ENCODE measurements at regions not wholly inside any gene's neighbourhood (a gene's known extent, or its start where the extent isn't known, plus 50 kb on each side); places are given as distances from the start of the nearest gene placed in this dataset.

GRCh38 chr10:131722525-131723264 lies 178.1 kb upstream of the PPP2R2D start:
- H3K27me3 Mint-ChIP-seq, result peaks cover 0 to 20% (median 14%) of the 10 kb centered on the region in 5 donors
- ChIA-PET POLR2A (no interaction called here), CTCF (no interaction called here)
- no peak for DNase-seq
- H3K4me3 Mint-ChIP-seq, result no peak overlapping the region
- H3K4me1 ChIP-seq (ENCODE audit: control insufficient read depth in 2 of 2, insufficient read depth in 2 of 2, low read length in 2 of 2), result no peaks in the 10 kb centered on the region
- no peaks in the 10 kb centered on the region for H3K27me3 ChIP-seq (ENCODE audit: control insufficient read depth in 2 of 2, insufficient read depth in 2 of 2, low read length in 2 of 2)
- no peaks in the 10 kb centered on the region for H3K36me3 ChIP-seq (ENCODE audit: control insufficient read depth in 2 of 3, insufficient read depth in 3 of 3, low read length in 3 of 3)
- no peak overlapping the region for H3K27ac Mint-ChIP-seq
- intact Hi-C loops (cut with micrococcal nuclease), result no loop called here
- ATAC-seq, result no peak
- no peak overlapping the region for H3K27ac ChIP-seq (ENCODE audit: low read depth, low read length)
- H3K36me3 Mint-ChIP-seq, result no peaks in the 10 kb centered on the region
- no peaks in the 10 kb centered on the region for H3K9me3 ChIP-seq (ENCODE audit: control insufficient read depth in 2 of 3, low read length in 3 of 3)
- peaks cover 0 to 8% (median 2%) of the 10 kb centered on the region in 11 donors for H3K9me3 Mint-ChIP-seq
- no peak overlapping the region for H3K4me3 ChIP-seq (ENCODE audit: low read length)
- peaks cover 0 to 14% (median 5%) of the 10 kb centered on the region in 7 donors for H3K4me1 Mint-ChIP-seq

- H3K9me3 ChIP-seq (ENCODE audit: control insufficient read depth in 2 of 3, low read length in 3 of 3), result no peaks in the 10 kb centered on the region
- H3K4me1 Mint-ChIP-seq, result peaks cover 0 to 14% (median 5%) of the 10 kb centered on the region in 7 donors
- no peak overlapping the region for H3K4me3 ChIP-seq (ENCODE audit: low read length)
- no peak overlapping the region for H3K27ac ChIP-seq (ENCODE audit: low read depth, low read length)
- no peaks in the 10 kb centered on the region for H3K36me3 ChIP-seq (ENCODE audit: control insufficient read depth in 2 of 3, insufficient read depth in 3 of 3, low read length in 3 of 3)
- DNase-seq (no peak), ATAC-seq (peak; percentile 23)
- intact Hi-C loops (cut with micrococcal nuclease), result no loop called here
- no peak overlapping the region for H3K4me3 Mint-ChIP-seq
- peaks cover 0 to 20% (median 10%) of the 10 kb centered on the region in 5 donors for H3K27me3 Mint-ChIP-seq
- no peaks in the 10 kb centered on the region for H3K27me3 ChIP-seq (ENCODE audit: control insufficient read depth in 2 of 2, insufficient read depth in 2 of 2, low read length in 2 of 2)
- peaks cover 0 to 4% (median 0%) of the 10 kb centered on the region in 11 donors for H3K9me3 Mint-ChIP-seq
- no peaks in the 10 kb centered on the region for H3K36me3 Mint-ChIP-seq
- ChIA-PET CTCF (no interaction called here), POLR2A (no interaction called here)
- no peaks in the 10 kb centered on the region for H3K4me1 ChIP-seq (ENCODE audit: control insufficient read depth in 2 of 2, insufficient read depth in 2 of 2, low read length in 2 of 2)
- no peak overlapping the region for H3K27ac Mint-ChIP-seq
These were observed 177.3 kb upstream of the PPP2R2D start for GRCh38 chr10:131723297-131724168.

GRCh38 chr10:131724169-131724545 lies 176.7 kb upstream of the PPP2R2D start:
- no peak overlapping the region for H3K4me3 ChIP-seq (ENCODE audit: low read length)
- ATAC-seq (no peak), DNase-seq (no peak)
- H3K9me3 Mint-ChIP-seq, result peaks cover 0 to 3% (median 0%) of the 10 kb centered on the region in 11 donors
- H3K36me3 ChIP-seq (ENCODE audit: control insufficient read depth in 2 of 3, insufficient read depth in 3 of 3, low read length in 3 of 3), result no peaks in the 10 kb centered on the region
- H3K4me3 Mint-ChIP-seq, result no peak overlapping the region
- no peaks in the 10 kb centered on the region for H3K27me3 ChIP-seq (ENCODE audit: control insufficient read depth in 2 of 2, insufficient read depth in 2 of 2, low read length in 2 of 2)
- H3K27me3 Mint-ChIP-seq, result peaks cover 0 to 24% (median 10%) of the 10 kb centered on the region in 5 donors
- no peaks in the 10 kb centered on the region for H3K36me3 Mint-ChIP-seq
- intact Hi-C loops (cut with micrococcal nuclease), result no loop called here
- peaks cover 0 to 14% (median 5%) of the 10 kb centered on the region in 7 donors for H3K4me1 Mint-ChIP-seq
- CTCF ChIA-PET, result no interaction called here
- H3K27ac ChIP-seq (ENCODE audit: low read depth, low read length), result no peak overlapping the region
- H3K9me3 ChIP-seq (ENCODE audit: control insufficient read depth in 2 of 3, low read length in 3 of 3), result no peaks in the 10 kb centered on the region
- POLR2A ChIA-PET, result no interaction called here
- H3K27ac Mint-ChIP-seq, result no peak overlapping the region
- H3K4me1 ChIP-seq (ENCODE audit: control insufficient read depth in 2 of 2, insufficient read depth in 2 of 2, low read length in 2 of 2), result no peaks in the 10 kb centered on the region

GRCh38 chr10:131724891-131725580 lies 175.8 kb upstream of the PPP2R2D start:
- ChIA-PET POLR2A (no interaction called here), CTCF (no interaction called here)
- H3K9me3 ChIP-seq (ENCODE audit: control insufficient read depth in 2 of 3, low read length in 3 of 3), result no peaks in the 10 kb centered on the region
- Mint-ChIP-seq H3K36me3 (no peaks in the 10 kb centered on the region), H3K9me3 (peaks cover 0 to 2% (median 0%) of the 10 kb centered on the region in 11 donors), H3K4me1 (peaks cover 0 to 14% (median 5%) of the 10 kb centered on the region in 7 donors), H3K4me3 (no peak overlapping the region), H3K27ac (no peak overlapping the region), H3K27me3 (peaks cover 0 to 28% (median 10%) of the 10 kb centered on the region in 5 donors)
- intact Hi-C loops (cut with micrococcal nuclease), result no loop called here
- no peaks in the 10 kb centered on the region for H3K36me3 ChIP-seq (ENCODE audit: control insufficient read depth in 2 of 3, insufficient read depth in 3 of 3, low read length in 3 of 3)
- no peaks in the 10 kb centered on the region for H3K4me1 ChIP-seq (ENCODE audit: control insufficient read depth in 2 of 2, insufficient read depth in 2 of 2, low read length in 2 of 2)
- no peak overlapping the region for H3K27ac ChIP-seq (ENCODE audit: low read depth, low read length)
- DNase-seq, result no peak
- ATAC-seq, result no peak
- H3K4me3 ChIP-seq (ENCODE audit: low read length), result no peak overlapping the region
- H3K27me3 ChIP-seq (ENCODE audit: control insufficient read depth in 2 of 2, insufficient read depth in 2 of 2, low read length in 2 of 2), result no peaks in the 10 kb centered on the region

DNA sequence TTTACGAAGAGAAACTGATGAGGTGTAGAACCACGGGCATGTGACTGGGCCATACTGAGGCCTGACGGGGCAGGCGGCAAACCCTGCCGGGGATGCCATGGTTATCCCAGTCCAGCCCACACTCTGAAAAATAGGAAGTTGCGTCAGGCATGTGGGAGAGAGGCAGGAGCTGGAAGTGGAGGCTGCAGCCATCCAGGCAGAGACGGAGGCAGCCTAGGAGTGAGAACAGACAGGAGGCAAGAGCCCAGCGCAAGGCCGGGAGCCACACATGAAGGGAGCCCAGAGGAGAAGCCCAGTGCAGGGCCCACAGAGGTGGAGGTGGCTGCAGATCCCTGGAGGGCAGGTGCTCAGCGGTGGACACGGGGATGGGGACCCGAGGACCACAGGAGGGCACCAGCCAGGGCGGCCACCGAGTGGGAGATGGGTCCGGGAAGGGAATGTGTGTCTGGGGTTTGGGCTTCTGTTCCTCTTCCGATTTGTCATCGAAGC lies 175.2 kb upstream of the PPP2R2D start:
- Mint-ChIP-seq H3K4me3 (no peak overlapping the region), H3K4me1 (peaks cover 0 to 14% (median 5%) of the 10 kb centered on the region in 7 donors), H3K36me3 (no peaks in the 10 kb centered on the region), H3K27ac (peak overlapping the region in 1 of 9 donors; percentile 27), H3K27me3 (peaks cover 0 to 28% (median 10%) of the 10 kb centered on the region in 5 donors), H3K9me3 (peaks cover 0 to 1% (median 0%) of the 10 kb centered on the region in 11 donors)
- intact Hi-C loops (cut with micrococcal nuclease), result no loop called here
- DNase-seq (no peak), ATAC-seq (no peak)
- ChIA-PET POLR2A (no interaction called here), CTCF (no interaction called here)
- H3K4me1 ChIP-seq (ENCODE audit: control insufficient read depth in 2 of 2, insufficient read depth in 2 of 2, low read length in 2 of 2), result no peaks in the 10 kb centered on the region
- no peaks in the 10 kb centered on the region for H3K9me3 ChIP-seq (ENCODE audit: control insufficient read depth in 2 of 3, low read length in 3 of 3)
- H3K27me3 ChIP-seq (ENCODE audit: control insufficient read depth in 2 of 2, insufficient read depth in 2 of 2, low read length in 2 of 2), result no peaks in the 10 kb centered on the region
- H3K27ac ChIP-seq (ENCODE audit: low read depth, low read length), result no peak overlapping the region
- no peaks in the 10 kb centered on the region for H3K36me3 ChIP-seq (ENCODE audit: control insufficient read depth in 2 of 3, insufficient read depth in 3 of 3, low read length in 3 of 3)
- H3K4me3 ChIP-seq (ENCODE audit: low read length), result no peak overlapping the region

DNA sequence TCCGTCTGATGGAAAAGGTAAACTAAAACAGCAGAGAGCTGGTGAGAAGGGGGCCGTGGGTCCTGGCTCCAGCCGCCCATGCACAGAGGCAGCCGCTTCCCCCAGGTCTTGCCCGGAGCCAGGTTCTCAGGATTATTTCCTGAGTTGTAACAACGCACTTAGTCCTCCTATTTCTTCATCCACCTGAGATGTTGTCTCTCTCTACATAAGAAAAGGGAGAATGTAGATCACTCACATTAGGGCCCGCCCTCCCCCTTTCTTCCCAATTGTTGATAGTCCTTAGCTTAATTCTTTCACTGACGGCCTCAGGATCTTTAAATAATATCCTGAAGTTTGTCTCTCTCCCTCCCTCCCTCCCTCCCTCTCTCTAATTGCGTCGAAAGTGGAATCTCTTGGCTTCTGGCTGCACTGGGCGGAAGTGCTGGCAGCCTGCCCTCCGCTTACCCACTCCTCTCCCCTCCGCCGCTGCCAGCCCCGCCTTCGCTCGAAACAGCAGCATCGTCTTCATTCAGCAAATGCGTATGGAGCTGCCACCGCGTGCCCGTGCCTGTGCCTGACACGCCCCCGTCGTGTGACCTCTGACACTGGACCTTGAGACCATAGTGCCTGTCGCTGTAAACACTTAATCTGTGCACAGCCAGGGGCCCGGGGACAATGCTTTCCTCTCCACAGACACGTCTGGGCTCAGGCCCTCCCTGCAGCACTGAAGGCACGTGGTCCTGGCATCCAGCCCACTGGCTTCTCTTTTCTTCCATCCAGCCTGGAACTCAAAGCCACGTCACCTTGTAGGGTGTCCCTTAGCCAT lies 174.5 kb upstream of the PPP2R2D start:
- Mint-ChIP-seq H3K36me3 (no peaks in the 10 kb centered on the region), H3K27me3 (peaks cover 0 to 28% (median 10%) of the 10 kb centered on the region in 5 donors), H3K9me3 (peaks cover 0 to 1% (median 0%) of the 10 kb centered on the region in 11 donors), H3K27ac (no peak overlapping the region), H3K4me1 (peaks cover 0 to 14% (median 5%) of the 10 kb centered on the region in 7 donors), H3K4me3 (peak overlapping the region in 4 of 10 donors; percentile 26 to 57 (median 34))
- CTCF ChIA-PET, result no interaction called here
- no peaks in the 10 kb centered on the region for H3K9me3 ChIP-seq (ENCODE audit: control insufficient read depth in 2 of 3, low read length in 3 of 3)
- intact Hi-C loops (cut with micrococcal nuclease), result no loop called here
- no peak overlapping the region for H3K27ac ChIP-seq (ENCODE audit: low read depth, low read length)
- no peak for DNase-seq
- POLR2A ChIA-PET, result no interaction called here
- ATAC-seq, result no peak
- H3K27me3 ChIP-seq (ENCODE audit: control insufficient read depth in 2 of 2, insufficient read depth in 2 of 2, low read length in 2 of 2), result no peaks in the 10 kb centered on the region
- H3K4me3 ChIP-seq (ENCODE audit: low read length), result no peak overlapping the region
- no peaks in the 10 kb centered on the region for H3K4me1 ChIP-seq (ENCODE audit: control insufficient read depth in 2 of 2, insufficient read depth in 2 of 2, low read length in 2 of 2)
- H3K36me3 ChIP-seq (ENCODE audit: control insufficient read depth in 2 of 3, insufficient read depth in 3 of 3, low read length in 3 of 3), result no peaks in the 10 kb centered on the region
